Heart left ventricle (tissue), 16 donors: ENCODE measurements at regions not wholly inside any gene's neighbourhood (a gene's known extent, or its start where the extent isn't known, plus 50 kb on each side); places are given as distances from the start of the nearest gene placed in this dataset.

Experiments
- ATAC-seq, 4 donors: fragments of 200-7000 bp; cut with Tn5 transposase; one replicate each; pipeline ENCODE4 v1.9.1; 2020 to 2022; ENCODE audit warnings: moderate library complexity in 4 of 4, mild to moderate bottlenecking in 3 of 4, moderate number of reproducible peaks in 1 of 4
- DNase-seq, 5 donors: peaks; one replicate each; pipeline ENCODE4 v3.0.0-alpha.2; 2020
- H3K27ac ChIP-seq, 12 donors: fragments of 200-600 bp; sonication (generic) in 4 of 12; one replicate each; pipeline versions ENCODE4 v1.5.0 to v1.8.0; 2016 to 2022; ENCODE audit warnings: mild to moderate bottlenecking in 2 of 12
- H3K27me3 ChIP-seq, 9 donors: fragments of 200-600 bp; sonication (generic) in 2 of 9; one replicate each; pipeline versions ENCODE4 v1.5.1 to v1.8.0; 2016 to 2022; ENCODE audit warnings: mild to moderate bottlenecking in 3 of 9
- H3K36me3 ChIP-seq, 9 donors: fragments of 200-600 bp; sonication (generic) in 2 of 9; one replicate each; pipeline versions ENCODE4 v1.5.0 to v1.8.0; 2018 to 2022; ENCODE audit warnings: mild to moderate bottlenecking in 2 of 9
- H3K4me1 ChIP-seq, 12 donors: fragments of 200-600 bp; sonication (generic) in 4 of 12; one replicate each; pipeline versions ENCODE4 v1.5.0 to v1.8.0; 2016 to 2022; ENCODE audit warnings: mild to moderate bottlenecking in 3 of 12
- H3K4me3 ChIP-seq, 12 donors: fragments of 200-600 bp; sonication (generic) in 4 of 12; one replicate each; pipeline versions ENCODE4 v1.5.0 to v1.8.0; 2017 to 2022; ENCODE audit warnings: mild to moderate bottlenecking in 9 of 12, moderate library complexity in 4 of 12
- H3K9me3 ChIP-seq, 12 donors: fragments of 200-600 bp; sonication (generic) in 4 of 12; one replicate each; pipeline versions ENCODE4 v1.5.0 to v1.8.0; 2016 to 2022; ENCODE audit warnings: mild to moderate bottlenecking in 1 of 12
- POLR2A ChIP-seq, 2 donors: fragments of 450-650 bp; IDR thresholded peaks; one replicate each; pipeline ENCODE4 v1.6.1; 2017; ENCODE audit warnings: antibody characterized with exemption in 2 of 2, mild to moderate bottlenecking in 2 of 2, moderate library complexity in 2 of 2
- WGBS, 4 donors: extraction: QIAGEN DNeasy Blood & Tissue Kit in 2 of 4; methylation state at CpG; one replicate each; pipeline versions ENCODE4 v1.1.5 to v1.1.7; 2013 to 2018; 5-methylcytosine and 5-hydroxymethylcytosine counted together
- intact Hi-C, 10 donors: fragments of 100-400 bp; cut with DNase I; formaldehyde crosslinking; loops; one replicate each; pipeline versions ENCODE4 v1.11.1 to v1.14.2; 2022
- TF ChIP-seq, protein P1 (sequence below), 12 donors: fragments of 200-600 bp; sonication (generic) in 4 of 12; IDR thresholded peaks; one replicate each; pipeline versions ENCODE4 v1.5.0 to v1.8.0; 2018 to 2022; ENCODE audit warnings: antibody characterized with exemption in 12 of 12, mild to moderate bottlenecking in 5 of 12
- donor health status: ischemic (EF 13 %, LVEDD 7.1; RV severe dilation, severe dysfunction).
- donor health status: healthy with polysubstance abuse.
- donor health status: DM: no; HTN: yes; CAD: no.
- donor health status: DM: no; HTN: no; CAD: no.
- donor health status: ischemic (EF 25% LVEDD 6.9; RV normal size, moderate dysfunction).
- donor health status: ischemic (EF 25% LVEDD 5.7; RV mildly dilated, moderate dysfunction).
- donor health status: healthy.
- donor health status: DM: yes; HTN: yes; CAD: no.
- donor health status: ischemic (EF 35%, LVEDD 5.7; RV mildly dilated, moderate dysfunction).
- donor health status: nonischemic (EF 11% LVEDD 7.7; RV severe dilation, severe dysfunction).
- donor health status: DM: yes; HTN: yes; CAD: no.
- donor health status: PGD.
- donor health status: ischemic (EF 29% LVEDD 5.4; RV normal size, mild dysfunction).
- donor health status: nonischemic (EF 23%, LVEDD 6.1; RV moderate dilation, normal function).

DNA sequence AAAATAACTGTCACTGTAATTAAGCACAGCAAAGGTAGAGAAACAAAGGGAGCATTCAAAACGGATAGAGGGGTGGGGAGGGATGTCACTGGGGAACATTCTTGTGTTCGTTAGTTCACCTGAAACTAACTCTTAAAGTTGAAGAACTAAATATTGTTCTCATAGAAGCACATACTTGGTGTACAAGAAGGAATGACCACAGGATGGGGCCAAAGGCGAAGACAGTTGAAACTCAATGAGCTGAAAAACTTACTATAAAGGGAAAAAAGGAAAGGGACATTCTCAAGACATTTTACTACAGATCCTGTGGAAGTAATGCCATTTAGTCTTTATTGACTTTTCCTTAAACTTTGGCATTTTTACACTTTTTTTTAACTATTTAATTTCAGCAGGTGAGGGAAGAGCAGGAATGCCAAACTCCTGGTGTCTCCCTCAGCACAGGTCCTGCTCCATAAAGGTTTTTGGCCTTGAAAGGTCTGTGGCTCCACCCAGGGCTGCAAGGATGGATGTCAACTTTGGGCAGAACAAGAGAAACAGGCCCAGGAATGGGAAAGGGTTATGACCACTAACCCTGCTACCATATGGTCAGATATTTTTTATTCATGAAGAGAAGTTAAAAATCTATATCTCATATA, 197.6 kb upstream of the RASA1 start:
- no peak overlapping the region for H3K4me3 ChIP-seq
- H3K27me3 ChIP-seq: no peaks in the 10 kb centered on the region
- H3K9me3 ChIP-seq: no peaks in the 10 kb centered on the region
- no peaks in the 10 kb centered on the region for H3K4me1 ChIP-seq
- no peak overlapping the region for H3K27ac ChIP-seq
- DNase-seq (peak in 2 of 5 donors; percentile 19 to 33), ATAC-seq (peak in 2 of 4 donors; percentile 48 to 56)
- intact Hi-C loops: loop anchor here in 7 of 10 donors (5.0 to 10.0 kb wide), 3 partner anchors 325 to 335 kb away; no protein-coding TSS in a partner anchor
- no peaks in the 10 kb centered on the region for H3K36me3 ChIP-seq
- 26 to 42% (median 35%) methylated on average over 3 of the region's 3 CpGs for WGBS, 4 donors
- TF ChIP-seq, protein P1, sequence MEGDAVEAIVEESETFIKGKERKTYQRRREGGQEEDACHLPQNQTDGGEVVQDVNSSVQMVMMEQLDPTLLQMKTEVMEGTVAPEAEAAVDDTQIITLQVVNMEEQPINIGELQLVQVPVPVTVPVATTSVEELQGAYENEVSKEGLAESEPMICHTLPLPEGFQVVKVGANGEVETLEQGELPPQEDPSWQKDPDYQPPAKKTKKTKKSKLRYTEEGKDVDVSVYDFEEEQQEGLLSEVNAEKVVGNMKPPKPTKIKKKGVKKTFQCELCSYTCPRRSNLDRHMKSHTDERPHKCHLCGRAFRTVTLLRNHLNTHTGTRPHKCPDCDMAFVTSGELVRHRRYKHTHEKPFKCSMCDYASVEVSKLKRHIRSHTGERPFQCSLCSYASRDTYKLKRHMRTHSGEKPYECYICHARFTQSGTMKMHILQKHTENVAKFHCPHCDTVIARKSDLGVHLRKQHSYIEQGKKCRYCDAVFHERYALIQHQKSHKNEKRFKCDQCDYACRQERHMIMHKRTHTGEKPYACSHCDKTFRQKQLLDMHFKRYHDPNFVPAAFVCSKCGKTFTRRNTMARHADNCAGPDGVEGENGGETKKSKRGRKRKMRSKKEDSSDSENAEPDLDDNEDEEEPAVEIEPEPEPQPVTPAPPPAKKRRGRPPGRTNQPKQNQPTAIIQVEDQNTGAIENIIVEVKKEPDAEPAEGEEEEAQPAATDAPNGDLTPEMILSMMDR (IDR thresholded peaks at IDR 0.05): peak; percentile 17 to 61 (median 34)
- no peak for TF ChIP-seq POLR2A (IDR thresholded peaks at IDR 0.05)

DNA sequence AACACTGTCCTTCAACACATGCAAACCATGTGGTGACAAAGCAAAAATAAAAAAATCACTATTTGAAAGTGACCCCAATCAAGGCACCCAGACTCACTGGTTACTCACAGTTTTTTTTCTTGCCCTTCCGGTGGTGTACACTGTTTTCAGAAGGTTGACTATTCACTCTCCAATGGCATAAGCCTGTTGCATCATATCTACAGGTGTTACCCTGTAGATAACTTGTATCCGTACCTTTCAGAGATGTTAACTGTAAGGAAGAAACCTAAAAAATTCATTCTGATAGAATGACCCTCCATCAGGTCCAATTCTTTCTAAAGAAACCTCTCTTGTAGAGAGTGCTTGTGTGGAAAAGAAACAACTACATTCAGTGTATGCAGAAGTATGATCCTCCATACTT, 193.6 kb upstream of the RASA1 start:
- Histone ChIP-seq H3K36me3 (no peaks in the 10 kb centered on the region), H3K4me3 (no peak overlapping the region), H3K4me1 (peaks cover 0 to 1% (median 0%) of the 10 kb centered on the region in 12 donors), H3K27ac (no peak overlapping the region), H3K27me3 (no peaks in the 10 kb centered on the region), H3K9me3 (no peaks in the 10 kb centered on the region)
- TF ChIP-seq POLR2A (IDR thresholded peaks at IDR 0.05): no peak
- TF ChIP-seq, protein P1 (IDR thresholded peaks at IDR 0.05): no peak
- intact Hi-C loops: loop anchor here in 5 of 10 donors (5.0 to 10.0 kb wide), 3 partner anchors 321 to 331 kb away; no protein-coding TSS in a partner anchor
- no peak for DNase-seq
- WGBS, 4 donors: 92 to 94% (median 93%) methylated on average over 2 of the region's 2 CpGs
- ATAC-seq: no peak

DNA sequence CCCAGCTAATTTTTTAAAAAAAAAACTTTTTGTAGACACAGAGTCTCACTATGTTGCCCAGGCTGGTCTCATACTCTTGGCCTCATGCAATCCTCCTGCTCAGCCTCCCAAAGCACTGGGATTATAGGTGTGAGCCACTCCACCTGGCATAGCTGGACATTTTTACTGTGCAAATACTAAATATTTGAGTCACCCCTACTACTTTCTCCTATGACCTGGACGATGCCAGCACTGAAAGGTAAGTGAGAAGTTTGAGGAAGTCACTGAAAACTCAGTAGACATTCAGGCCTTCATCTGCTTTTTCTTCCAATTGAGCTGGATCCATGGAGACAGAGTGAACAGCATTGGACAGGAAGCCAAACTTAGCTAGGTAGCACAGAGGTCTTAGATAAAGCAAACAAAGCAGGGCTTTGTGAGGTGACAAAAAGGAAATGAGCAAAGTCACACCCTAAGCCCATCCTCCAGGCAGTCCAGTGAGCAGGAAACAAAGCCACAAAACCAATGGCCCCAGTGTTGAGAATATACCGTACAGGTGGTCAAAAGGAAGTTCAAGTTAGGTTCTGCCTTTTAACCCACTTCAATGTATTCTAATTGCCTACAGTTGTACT, 192.6 kb upstream of the RASA1 start:
- DNase-seq (no peak), ATAC-seq (peak in 1 of 4 donors; percentile 34)
- Histone ChIP-seq H3K9me3 (no peaks in the 10 kb centered on the region), H3K27ac (no peak overlapping the region), H3K36me3 (no peaks in the 10 kb centered on the region), H3K27me3 (no peaks in the 10 kb centered on the region), H3K4me3 (no peak overlapping the region), H3K4me1 (peaks cover 0 to 9% (median 0%) of the 10 kb centered on the region in 12 donors)
- 55 to 65% (median 58%) methylated on average over 2 of the region's 2 CpGs for WGBS, 4 donors
- TF ChIP-seq, protein P1 (IDR thresholded peaks at IDR 0.05): no peak
- no peak for TF ChIP-seq POLR2A (IDR thresholded peaks at IDR 0.05)
- intact Hi-C loops: loop anchor here in 5 of 10 donors (5.0 to 10.0 kb wide), 3 partner anchors 320 to 330 kb away; no protein-coding TSS in a partner anchor

DNA sequence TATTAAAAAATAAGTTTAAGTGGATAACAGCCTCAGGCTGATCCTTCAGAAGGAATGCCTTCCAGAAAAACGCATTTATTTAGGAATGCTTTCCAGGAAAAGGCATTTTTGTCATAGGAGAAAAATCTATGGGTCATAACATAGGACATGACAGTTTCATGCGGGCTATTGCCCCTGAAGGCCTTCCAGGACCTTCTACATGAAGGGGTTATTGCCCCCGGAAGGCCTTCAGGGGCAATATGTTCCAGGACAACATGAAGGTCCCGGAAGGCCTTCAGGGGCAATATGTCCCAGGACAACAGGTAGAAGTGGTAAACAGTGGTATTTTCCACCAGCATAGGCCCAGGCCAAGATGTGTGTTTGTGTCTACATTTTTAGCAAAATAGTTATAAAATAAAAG, 191.3 kb upstream of the RASA1 start:
- H3K27ac ChIP-seq: no peak overlapping the region
- ATAC-seq (no peak), DNase-seq (no peak)
- no peaks in the 10 kb centered on the region for H3K27me3 ChIP-seq
- no peak overlapping the region for H3K4me3 ChIP-seq
- H3K9me3 ChIP-seq: no peaks in the 10 kb centered on the region
- no peaks in the 10 kb centered on the region for H3K36me3 ChIP-seq
- intact Hi-C loops: loop anchor here in 4 of 10 donors (10.0 kb wide), 2 partner anchors 318 to 328 kb away; no protein-coding TSS in a partner anchor
- TF ChIP-seq POLR2A (IDR thresholded peaks at IDR 0.05): no peak
- TF ChIP-seq, protein P1 (IDR thresholded peaks at IDR 0.05): no peak
- WGBS, 4 donors: 91 to 94% (median 93%) methylated on average over 4 of the region's 4 CpGs
- peaks cover 0 to 23% (median 0%) of the 10 kb centered on the region in 12 donors for H3K4me1 ChIP-seq
